HFFc6 (cell line): ENCODE measurements at regions not wholly inside any gene's neighbourhood (a gene's known extent, or its start where the extent isn't known, plus 50 kb on each side); places are given as distances from the start of the nearest gene placed in this dataset.
A peak's percentile ranks its signal among the peaks of the same experiment; 100 is the strongest.

Experiments
- DNase-seq: peaks from one replicate; pipeline ENCODE4 v3.0.0-alpha.2; 2018
- H3K27ac Mint-ChIP-seq: 2 replicates; pipeline ENCODE4 v1.8.0; 2020; ENCODE audit warnings: mild to moderate bottlenecking, mixed read lengths
- H3K27me3 Mint-ChIP-seq: 2 replicates; pipeline ENCODE4 v1.8.0; 2021; ENCODE audit warnings: mild to moderate bottlenecking, moderate library complexity, mixed read lengths; ENCODE audit not compliant: insufficient read depth
- H3K36me3 Mint-ChIP-seq: 2 replicates; pipeline ENCODE4 v1.8.0; 2021; ENCODE audit warnings: low read depth, mixed read lengths
- H3K4me1 Mint-ChIP-seq: 2 replicates; pipeline ENCODE4 v1.8.0; 2020; ENCODE audit warnings: low read depth, mixed read lengths
- H3K4me3 Mint-ChIP-seq: 2 replicates; pipeline ENCODE4 v1.8.0; 2020; ENCODE audit warnings: mild to moderate bottlenecking, moderate library complexity, mixed read lengths
- H3K9me3 Mint-ChIP-seq: 2 replicates; pipeline ENCODE4 v1.8.0; 2020; ENCODE audit warnings: mild to moderate bottlenecking, mixed read lengths
- TF ChIP-seq, protein P1 (sequence below): fragments of 200-600 bp; sonication (generic); IDR thresholded peaks from 2 replicates; pipeline ENCODE4 v1.5.0; 2021; ENCODE audit warnings: antibody characterized with exemption, mild to moderate bottlenecking

DNA sequence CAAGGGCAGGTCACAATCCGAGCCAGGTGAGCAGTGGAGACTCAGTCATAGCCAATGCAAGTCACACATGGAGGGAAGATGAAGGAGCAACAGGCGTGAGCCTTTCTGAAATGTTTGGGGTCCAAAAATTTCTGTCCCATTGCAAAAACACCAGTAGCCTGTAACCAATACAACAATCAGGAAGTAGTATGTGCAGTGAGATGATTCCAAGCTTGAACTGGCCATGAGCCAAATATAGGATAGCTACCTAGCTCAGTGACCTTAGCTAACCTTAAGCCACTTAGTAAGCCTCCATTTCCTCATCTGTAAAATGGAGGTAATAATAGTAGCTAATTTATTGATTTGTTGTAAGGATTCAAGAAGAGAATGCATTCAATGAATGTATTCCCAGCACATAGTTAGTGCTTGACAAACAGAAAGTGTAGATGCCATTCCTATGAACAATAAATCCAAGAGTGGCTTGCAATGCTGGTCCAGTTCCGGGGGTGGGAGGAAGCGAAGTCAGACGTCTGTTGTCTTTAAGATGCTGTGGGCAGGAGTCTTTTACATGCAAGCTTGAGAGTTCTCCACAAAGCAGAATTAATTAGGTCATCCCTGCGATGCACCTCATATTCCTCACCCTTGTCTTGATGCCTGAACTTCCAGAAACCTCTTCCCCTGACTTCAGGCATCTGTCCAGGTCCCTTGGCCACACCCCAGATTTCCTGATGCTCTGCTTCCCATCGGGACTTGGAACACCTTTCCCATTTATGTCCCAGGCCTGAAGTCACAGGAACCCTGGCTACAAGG is 195.7 kb upstream of the UBL3 start:
- Mint-ChIP-seq H3K27me3 (peaks cover 2% of the 10 kb centered on the region), H3K4me3 (peak overlapping the region; percentile 54), H3K36me3 (peaks cover 9% of the 10 kb centered on the region; the same call in 1 of the 2 replicates), H3K27ac (peak overlapping the region; percentile 70), H3K9me3 (peaks cover 4% of the 10 kb centered on the region; the same call in 1 of the 2 replicates), H3K4me1 (peaks cover 64% of the 10 kb centered on the region)
- DNase-seq: peak; percentile 84
- TF ChIP-seq, protein P1, sequence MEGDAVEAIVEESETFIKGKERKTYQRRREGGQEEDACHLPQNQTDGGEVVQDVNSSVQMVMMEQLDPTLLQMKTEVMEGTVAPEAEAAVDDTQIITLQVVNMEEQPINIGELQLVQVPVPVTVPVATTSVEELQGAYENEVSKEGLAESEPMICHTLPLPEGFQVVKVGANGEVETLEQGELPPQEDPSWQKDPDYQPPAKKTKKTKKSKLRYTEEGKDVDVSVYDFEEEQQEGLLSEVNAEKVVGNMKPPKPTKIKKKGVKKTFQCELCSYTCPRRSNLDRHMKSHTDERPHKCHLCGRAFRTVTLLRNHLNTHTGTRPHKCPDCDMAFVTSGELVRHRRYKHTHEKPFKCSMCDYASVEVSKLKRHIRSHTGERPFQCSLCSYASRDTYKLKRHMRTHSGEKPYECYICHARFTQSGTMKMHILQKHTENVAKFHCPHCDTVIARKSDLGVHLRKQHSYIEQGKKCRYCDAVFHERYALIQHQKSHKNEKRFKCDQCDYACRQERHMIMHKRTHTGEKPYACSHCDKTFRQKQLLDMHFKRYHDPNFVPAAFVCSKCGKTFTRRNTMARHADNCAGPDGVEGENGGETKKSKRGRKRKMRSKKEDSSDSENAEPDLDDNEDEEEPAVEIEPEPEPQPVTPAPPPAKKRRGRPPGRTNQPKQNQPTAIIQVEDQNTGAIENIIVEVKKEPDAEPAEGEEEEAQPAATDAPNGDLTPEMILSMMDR: no peak

- peaks cover 4% of the 10 kb centered on the region; the same call in 1 of the 2 replicates for H3K9me3 Mint-ChIP-seq
These were observed 194.5 kb upstream of the UBL3 start for GRCh38 chr13:30044932-30045331.

GRCh38 chr13:30043631-30043925 is 193.2 kb upstream of the UBL3 start:
- Mint-ChIP-seq H3K4me3 (no peak overlapping the region), H3K9me3 (peaks cover 4% of the 10 kb centered on the region; the same call in 1 of the 2 replicates), H3K27me3 (peaks cover 2% of the 10 kb centered on the region), H3K36me3 (peaks cover 9% of the 10 kb centered on the region; the same call in 1 of the 2 replicates), H3K4me1 (peaks cover 59% of the 10 kb centered on the region), H3K27ac (no peak overlapping the region)
- DNase-seq: no peak
- TF ChIP-seq, protein P1: no peak

More at GRCh38 chr13:30044932-30045331, 194.5 kb upstream of the UBL3 start:
- TF ChIP-seq, protein P1: no peak
- Mint-ChIP-seq H3K4me1 (peaks cover 59% of the 10 kb centered on the region), H3K4me3 (no peak overlapping the region), H3K27me3 (peaks cover 2% of the 10 kb centered on the region), H3K36me3 (peaks cover 9% of the 10 kb centered on the region; the same call in 1 of the 2 replicates), H3K27ac (peak overlapping the region; percentile 19; the same call in 1 of the 2 replicates)
- DNase-seq: no peak

DNA sequence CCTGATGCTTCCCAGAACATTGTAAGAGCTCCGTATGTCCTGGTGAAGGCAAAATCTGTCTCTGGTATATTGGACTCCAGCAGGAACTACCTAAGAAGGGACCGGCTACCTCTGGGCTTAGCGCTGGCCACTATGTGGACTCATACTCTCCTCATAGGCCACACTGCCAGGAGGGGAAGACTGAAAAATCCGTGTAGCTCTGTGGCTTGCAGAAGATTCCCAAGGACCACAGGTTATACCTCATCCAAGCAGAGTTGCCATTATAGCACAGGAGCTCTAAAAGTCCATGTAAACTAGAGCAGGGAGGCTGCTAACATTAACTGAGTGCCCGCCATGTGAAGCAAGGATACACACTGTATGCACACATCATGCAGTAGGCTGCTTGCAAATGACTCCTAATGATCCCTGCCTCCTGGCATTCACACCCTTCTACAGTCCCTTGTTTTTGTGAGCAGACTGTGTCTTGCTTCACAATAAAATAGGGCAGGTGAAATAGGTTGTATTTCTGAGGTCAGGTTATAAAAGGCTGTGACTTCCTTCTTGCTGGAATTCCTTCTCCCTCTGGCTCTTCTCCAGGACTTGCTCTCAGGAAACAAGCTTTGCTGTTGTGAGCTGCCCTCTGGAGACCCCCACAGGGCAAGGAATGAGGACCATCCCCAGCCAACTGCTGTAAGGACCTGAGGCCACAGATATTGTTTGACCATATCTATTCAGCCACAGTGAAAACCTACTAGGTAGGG is 192.6 kb upstream of the UBL3 start:
- TF ChIP-seq, protein P1: no peak
- peaks cover 4% of the 10 kb centered on the region; the same call in 1 of the 2 replicates for H3K9me3 Mint-ChIP-seq
- peaks cover 2% of the 10 kb centered on the region for H3K27me3 Mint-ChIP-seq
- peaks cover 9% of the 10 kb centered on the region; the same call in 1 of the 2 replicates for H3K36me3 Mint-ChIP-seq
- H3K4me3 Mint-ChIP-seq: no peak overlapping the region
- no peak overlapping the region for H3K27ac Mint-ChIP-seq
- H3K4me1 Mint-ChIP-seq: peaks cover 63% of the 10 kb centered on the region
- no peak for DNase-seq

DNA sequence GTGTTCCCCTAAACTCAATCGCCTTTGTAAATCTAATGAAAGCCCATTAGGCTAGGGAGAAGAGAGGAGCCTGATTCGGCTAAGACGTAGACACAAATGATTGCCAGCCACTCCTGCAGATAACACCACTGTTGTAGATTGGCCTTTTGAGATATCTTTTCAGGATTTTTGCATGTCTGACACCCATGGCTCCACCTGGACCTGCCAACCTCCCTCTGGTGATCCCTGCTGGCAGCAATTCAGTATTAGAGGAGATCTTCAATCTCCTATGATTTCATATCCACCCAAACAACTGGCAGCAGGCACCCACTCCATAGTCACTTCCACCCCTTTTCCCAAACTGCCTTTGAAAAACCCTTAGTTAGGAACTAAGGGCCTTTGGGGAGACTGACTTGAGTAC is 191.9 kb upstream of the UBL3 start:
- no peak for DNase-seq
- Mint-ChIP-seq H3K9me3 (peaks cover 4% of the 10 kb centered on the region; the same call in 1 of the 2 replicates), H3K4me3 (no peak overlapping the region), H3K4me1 (peaks cover 61% of the 10 kb centered on the region), H3K36me3 (peaks cover 9% of the 10 kb centered on the region; the same call in 1 of the 2 replicates), H3K27ac (no peak overlapping the region), H3K27me3 (peaks cover 2% of the 10 kb centered on the region)
- TF ChIP-seq, protein P1: no peak
